NB4 (cell line): ENCODE measurements at regions not wholly inside any gene's neighbourhood (a gene's known extent, or its start where the extent isn't known, plus 50 kb on each side); places are given as distances from the start of the nearest gene placed in this dataset.

Experiments used
- CTCF ChIP-seq: IDR thresholded peaks from one replicate; pipeline ENCODE4 v1.5.1; 2012; ENCODE audit warnings: low read depth, low read length
- MAX ChIP-seq: IDR thresholded peaks from 2 replicates; pipeline ENCODE4 v1.6.1; 2011; ENCODE audit warnings: low read depth, low read length
- MYC ChIP-seq: IDR thresholded peaks from 2 replicates; pipeline ENCODE4 v1.6.1; 2011; ENCODE audit warnings: low read depth, low read length
- POLR2A ChIP-seq: IDR thresholded peaks from 2 replicates; pipeline ENCODE4 v1.6.1; 2011; ENCODE audit warnings: mild to moderate bottlenecking; ENCODE audit not compliant: insufficient read length; ENCODE audit errors: extremely low read depth

GRCh38 chr21:25385911-25386474, 221.3 kb downstream of the MRPL39 start:
- TF ChIP-seq CTCF (peak; percentile 32), POLR2A (no peak), MAX (no peak), MYC (no peak)
